ENCODE measurements at regions not wholly inside any gene's neighbourhood (a gene's known extent, or its start where the extent isn't known, plus 50 kb on each side); places are given as distances from the start of the nearest gene placed in this dataset.
"Not testable (repeated sequence)": the region's sequence is repeated elsewhere in the genome, so short reads cannot be mapped to it uniquely, and the experiment has no call there.

- no peak for DNase-seq
Measured at GRCh38 chr10:4633776-4634175, 192.2 kb upstream of the AKR1E2 start.

DNA sequence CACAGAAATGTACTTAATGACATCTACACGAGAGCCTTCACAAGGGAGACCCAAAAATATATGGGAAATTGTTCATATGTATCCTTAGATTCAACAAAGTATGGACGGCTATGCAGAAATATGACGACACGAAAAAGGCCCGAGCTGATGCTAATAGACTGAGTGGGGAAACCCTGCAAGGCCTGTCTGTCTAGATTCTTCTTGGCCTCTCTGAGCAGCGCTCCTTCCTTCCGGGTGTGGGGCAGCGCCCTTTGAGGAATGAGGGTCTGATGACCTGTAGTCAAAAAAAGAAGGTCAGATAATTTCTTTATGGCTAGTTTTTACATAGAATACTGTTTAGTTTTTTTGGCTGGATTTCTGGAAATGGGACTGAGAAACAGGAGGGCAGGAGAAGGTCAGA, 192.8 kb upstream of the AKR1E2 start:
- no peak for DNase-seq

- no peak for DNase-seq
Measured at GRCh38 chr10:4632757-4633156, 193.2 kb upstream of the AKR1E2 start.

DNA sequence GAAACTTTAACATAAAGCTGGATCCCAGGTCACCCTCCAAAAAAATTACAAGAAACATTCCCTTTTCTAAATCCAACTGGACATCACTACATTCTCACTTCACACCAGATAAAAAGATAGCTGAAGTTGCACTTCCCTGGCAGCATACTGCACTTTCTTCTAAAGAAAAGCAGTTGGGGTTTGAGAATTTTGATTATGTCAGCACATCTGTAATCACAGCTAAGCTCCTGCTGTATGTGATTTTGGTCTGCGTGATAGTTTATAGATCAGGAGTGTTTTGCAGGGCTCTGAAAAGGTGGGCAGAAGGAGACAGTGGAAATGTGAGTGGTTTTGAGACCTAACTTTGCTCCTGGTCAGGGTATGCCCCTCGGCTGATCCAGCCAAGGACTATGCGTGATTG, 199.1 kb upstream of the AKR1E2 start:
- no peak for DNase-seq

DNA sequence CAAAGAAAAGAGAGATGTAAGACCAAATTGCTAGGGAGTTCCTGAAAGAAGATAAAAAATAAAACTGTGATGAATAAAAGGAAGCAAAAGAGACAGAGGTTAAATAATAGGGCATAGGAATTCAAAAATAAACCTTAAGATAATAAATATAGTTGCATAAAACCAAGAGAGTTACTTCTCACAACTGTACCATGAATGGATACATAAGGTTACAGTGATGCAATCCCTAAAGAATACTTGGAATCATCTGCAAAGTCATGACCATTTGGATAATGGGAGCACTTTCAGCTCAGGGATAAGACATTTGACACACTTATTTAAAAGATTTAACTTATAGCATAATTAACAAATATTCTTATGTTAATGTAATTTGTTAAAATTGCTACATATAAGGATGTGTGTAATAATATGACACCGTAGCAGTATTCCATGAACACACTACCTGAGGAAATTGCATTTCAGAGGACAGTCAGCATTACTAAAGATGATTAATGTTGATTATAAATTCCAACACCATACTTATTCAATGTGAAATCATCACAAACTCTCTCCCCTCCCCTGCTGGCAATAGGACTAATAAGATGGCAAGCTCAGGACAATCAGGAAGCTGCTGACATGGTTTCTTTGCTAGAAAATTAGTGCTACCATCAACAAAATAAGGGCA, 202.1 kb upstream of the AKR1E2 start:
- no peak for DNase-seq

GRCh38 chr10:4623200-4623599, 202.8 kb upstream of the AKR1E2 start:
- DNase-seq: no peak

- no peak for DNase-seq
Measured at GRCh38 chr10:4622384-4622783, 203.6 kb upstream of the AKR1E2 start.

DNA sequence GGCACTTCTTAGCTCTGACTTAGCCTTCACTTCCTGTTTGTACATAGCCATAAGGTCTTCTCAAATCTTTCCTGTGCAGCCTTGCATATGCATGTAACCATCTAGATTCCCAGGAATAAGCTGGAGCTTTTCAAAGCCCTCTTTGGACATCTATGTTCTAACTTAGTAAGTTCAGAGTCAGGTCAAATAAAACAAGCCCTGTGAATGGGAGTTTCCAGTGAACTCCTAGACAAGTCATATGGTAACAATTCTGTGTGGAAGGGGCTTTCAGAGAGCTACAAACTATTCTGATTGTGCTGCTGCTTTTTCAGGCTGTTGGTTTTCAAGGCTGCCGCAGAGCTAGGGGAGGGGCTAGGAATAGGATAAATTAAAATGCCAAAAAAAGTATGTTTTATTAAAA, 208.4 kb upstream of the AKR1E2 start:
- no peak for DNase-seq

DNA sequence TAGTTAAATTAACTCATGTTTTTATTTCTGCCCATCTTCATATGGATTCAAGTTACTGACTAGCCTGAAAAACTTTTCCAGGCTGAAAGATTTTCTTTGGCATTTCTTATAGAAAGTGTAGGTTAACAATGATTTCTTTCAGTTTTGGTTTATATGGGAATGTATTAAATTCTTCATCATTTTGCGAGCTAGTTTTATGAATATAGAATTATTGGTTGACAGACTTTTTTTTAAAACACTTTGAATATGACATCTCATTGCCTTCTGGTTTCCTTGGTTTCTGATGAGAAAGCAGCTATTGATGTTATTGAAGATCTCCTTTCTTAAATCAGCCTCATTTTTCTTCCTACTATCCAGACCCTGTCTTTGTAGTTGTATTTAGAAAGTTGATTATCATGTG, 211.0 kb upstream of the AKR1E2 start:
- DNase-seq: no peak

GRCh38 chr10:4609251-4609650, 216.8 kb upstream of the AKR1E2 start:
- no peak for DNase-seq

DNA sequence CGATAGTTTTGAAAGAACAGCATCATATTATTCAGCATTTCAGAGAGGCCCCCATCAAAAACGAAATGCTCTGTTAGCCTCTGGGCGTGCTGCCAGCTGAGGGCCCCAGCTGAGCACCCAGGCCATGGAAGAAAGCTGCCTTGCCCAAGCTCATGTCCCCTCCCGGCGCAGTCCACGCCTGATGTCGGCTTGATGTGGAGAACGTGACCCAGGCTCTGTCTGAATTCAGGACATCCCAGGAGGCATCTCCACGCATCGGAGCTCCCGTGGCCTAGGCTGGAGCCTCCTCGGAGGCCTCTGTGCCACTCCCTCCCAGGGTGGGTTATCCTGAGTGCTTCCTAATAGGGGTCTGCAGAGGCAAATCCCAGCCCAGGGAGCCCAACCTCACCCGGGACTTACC, 218.3 kb upstream of the AKR1E2 start:
- no peak for DNase-seq

DNA sequence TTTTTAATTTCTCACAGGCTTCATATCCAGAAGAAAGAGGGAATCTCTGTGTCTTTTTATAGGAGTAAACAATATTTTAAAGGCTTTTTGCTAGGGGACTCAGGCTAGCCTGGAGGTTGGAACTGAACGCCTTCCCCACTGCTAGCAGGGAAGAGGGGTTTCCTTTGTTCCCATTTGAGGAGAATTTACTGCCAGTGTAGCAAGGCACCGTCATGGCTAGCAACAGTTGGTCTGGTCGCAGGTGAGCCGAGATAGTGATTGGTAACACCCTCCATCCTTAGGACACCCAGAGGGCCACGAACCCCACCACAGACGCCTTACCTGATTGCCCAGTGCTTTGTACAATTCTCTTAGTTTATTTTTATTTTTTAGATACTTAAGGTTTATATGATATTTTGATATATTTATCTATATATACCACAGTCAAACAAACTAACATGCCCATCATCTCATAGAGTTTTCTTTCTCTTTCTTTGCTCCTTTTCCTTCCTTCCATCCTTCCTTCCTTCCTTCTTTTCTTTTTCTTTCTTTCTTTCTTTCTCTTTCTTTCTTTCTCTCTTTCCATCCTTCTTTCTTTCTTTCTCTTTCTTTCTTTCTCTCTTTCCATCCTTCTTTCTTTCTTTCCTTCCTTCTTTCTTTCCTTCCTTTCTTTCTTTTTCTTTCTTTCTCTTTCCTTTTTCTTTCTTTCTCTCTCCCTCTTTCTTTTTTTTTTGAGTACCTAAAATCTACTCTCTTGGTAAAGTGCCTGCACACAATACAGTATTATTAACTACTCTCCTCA, 219.0 kb upstream of the AKR1E2 start:
- no peak for DNase-seq

DNA sequence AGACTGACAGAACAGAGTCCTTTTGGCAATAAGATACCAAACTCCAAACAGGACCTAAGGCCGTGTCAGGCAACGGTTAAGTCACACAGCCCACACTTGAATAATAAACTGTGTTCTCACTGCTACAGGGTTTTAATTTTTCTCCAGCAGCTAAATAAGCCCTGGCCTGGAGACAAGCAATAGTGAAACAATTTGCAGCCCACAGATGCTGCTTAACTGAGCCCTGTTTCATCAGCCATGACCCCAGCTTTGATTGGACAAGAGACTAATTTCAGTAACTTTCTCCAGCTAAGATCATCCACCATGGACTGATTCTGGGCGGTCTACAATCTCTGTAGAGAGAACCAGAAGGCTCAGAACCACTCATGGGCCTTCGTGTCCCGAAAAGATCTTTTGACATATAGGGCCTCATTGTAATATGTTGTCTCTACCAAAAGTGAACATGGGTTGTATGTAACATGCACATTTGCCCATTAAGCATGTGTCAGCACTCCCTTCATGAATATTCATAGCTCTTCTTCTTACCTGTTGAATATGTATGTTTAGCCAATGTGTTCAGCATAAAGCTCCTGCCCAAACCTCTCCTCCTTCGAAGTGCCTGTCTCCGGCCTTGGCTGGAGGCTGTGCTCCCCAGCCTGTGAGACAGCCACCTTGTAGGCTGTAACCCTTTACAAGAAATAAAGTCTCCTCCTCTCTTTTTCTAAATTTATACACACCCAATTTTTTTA, 223.1 kb upstream of the AKR1E2 start:
- DNase-seq: no peak

DNA sequence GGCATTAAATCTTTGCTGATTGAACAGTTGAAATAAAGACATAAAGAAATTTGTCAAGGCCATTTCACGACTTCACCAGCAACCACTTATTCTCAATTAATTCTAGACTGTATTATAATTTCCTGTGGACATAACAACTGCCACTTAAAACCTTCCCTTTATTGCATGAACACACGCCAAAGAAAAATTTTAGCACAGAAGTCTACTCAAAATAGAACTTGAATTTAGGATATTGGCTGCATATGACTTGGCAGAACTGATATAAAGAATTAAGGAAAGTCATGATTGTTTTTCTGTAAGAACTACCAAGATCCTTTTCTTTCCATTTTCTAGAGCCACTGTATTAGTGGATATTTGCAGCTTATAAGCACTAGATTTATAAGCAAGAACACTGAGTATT, 226.5 kb upstream of the AKR1E2 start:
- no peak for DNase-seq

DNA sequence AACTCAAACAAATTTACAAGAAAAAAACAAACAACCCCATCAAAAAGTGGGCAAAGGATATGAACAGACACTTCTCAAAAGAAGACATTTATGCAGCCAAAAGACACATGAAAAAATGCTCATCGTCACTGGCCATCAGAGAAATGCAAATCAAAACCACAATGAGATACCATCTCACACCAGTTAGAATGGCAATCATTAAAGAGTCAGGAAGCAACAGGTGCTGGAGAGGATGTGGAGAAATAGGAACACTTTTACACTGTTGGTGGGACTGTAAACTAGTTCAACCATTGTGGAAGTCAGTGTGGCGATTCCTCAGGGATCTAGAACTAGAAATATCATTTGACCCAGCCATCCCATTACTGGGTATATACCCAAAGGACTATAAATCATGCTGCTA, 228.1 kb upstream of the AKR1E2 start:
- DNase-seq: not testable (repeated sequence)

DNA sequence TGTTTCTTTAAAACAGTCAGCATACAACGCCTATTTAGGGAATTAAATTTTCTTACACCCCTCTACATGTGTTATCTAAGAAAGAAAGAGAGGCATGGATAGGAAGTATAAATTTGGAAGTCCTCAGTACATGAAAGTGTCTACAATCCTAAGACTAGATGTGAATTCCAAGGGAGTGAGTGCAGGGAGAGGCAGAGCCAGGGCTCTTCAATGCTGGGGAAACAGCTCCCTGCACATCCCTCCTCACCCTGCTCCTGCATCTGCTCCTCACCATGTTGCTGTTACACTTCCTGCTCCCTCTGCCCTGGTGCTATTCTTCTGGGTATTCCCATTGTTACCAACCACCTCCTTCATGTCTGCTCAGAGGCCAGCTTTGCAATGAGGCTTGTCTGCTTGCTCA, 229.1 kb upstream of the AKR1E2 start:
- DNase-seq: no peak

- DNase-seq: no peak
Measured at GRCh38 chr10:4595719-4596319, 230.2 kb upstream of the AKR1E2 start.

GRCh38 chr10:4590807-4591206, 235.2 kb upstream of the AKR1E2 start:
- DNase-seq: no peak

GRCh38 chr10:4588824-4589223, 237.2 kb upstream of the AKR1E2 start:
- DNase-seq: no peak

DNA sequence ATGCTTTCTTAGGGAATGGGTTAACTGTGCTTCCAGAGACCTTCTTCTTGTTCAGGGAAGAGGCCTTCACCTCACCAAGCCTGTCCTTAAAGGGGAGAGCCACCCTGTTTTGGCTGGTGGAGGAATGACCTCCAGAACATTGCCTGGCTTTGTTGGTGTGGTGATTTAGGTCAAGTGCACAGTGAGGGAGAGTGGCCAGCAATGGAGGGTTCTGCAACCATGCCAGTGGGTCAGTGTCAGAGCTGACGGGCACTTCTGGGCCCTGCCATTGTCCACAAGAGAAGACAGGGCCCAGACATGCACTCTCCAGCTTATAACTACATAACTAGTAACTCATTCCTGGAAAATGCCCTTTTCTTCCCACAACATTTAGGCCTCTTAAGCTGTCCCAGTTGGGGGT, 238.5 kb upstream of the AKR1E2 start:
- no peak for DNase-seq

DNA sequence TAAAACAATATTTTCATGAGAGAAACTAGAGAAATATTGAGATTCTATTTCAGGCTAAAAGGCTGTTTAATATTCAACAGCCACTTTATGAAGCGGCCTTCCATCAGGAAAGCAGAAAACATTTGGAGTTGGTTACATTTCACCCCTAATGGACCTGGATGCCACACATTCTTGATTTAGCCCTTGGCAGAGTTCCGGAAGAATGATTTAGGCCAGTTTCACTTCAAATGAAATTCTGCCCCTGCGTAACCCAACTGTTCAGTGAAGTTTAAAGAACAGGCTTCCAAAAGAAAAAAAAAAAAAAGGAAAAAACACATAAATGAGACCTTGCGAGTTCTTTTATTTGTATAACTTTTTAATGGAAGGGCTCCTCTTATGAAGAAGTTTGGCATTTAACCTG, 239.2 kb upstream of the AKR1E2 start:
- no peak for DNase-seq

GRCh38 chr10:4581929-4582328, 244.1 kb upstream of the AKR1E2 start:
- DNase-seq: no peak

GRCh38 chr10:4579844-4580243, 246.2 kb upstream of the AKR1E2 start:
- DNase-seq: no peak

DNA sequence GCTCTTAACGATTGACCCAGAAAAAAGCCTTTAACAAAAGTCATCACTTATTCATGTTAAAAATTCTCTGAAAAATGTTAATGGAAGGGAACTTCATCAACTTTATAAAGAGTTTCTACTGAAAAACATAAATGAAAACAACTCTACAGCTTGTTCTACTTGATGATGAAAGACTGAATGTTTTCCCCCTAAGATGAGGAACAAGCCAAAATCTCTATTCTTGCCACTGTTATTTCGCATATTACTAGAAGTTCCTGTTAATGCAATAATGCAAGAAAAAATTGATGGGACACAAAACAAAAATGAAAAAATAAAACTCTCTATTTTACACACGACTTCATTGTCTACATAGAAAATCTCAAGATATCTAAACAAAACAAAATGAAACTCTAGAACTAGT, 249.8 kb upstream of the AKR1E2 start:
- no peak for DNase-seq

Measured in SIG-M5 (cell line).